Astrocyte of the cerebellum (primary cell): ENCODE measurements at regions not wholly inside any gene's neighbourhood (a gene's known extent, or its start where the extent isn't known, plus 50 kb on each side); places are given as distances from the start of the nearest gene placed in this dataset.
"Not testable (repeated sequence)": the region's sequence is repeated elsewhere in the genome, so short reads cannot be mapped to it uniquely, and the experiment has no call there.

ENCODE experiments used
- DNase-seq: peaks from one replicate; pipeline ENCODE4 v3.0.0-alpha.2; 2011; ENCODE audit warnings: low read depth
- H3K4me3 ChIP-seq: 2 replicates; pipeline ENCODE4 v1.5.1; 2011; ENCODE audit warnings: mild to moderate bottlenecking, low read depth, low read length, moderate library complexity
- CTCF ChIP-seq: IDR thresholded peaks from 2 replicates; pipeline ENCODE4 v1.5.1; 2012; ENCODE audit warnings: low read length, low read depth, moderate library complexity, mild to moderate bottlenecking; ENCODE audit errors: missing control alignments
- in situ Hi-C: cut with HindIII; loops from 2 replicates; pipeline ENCODE4 v1.10.0; 2017; ENCODE audit warnings: low sequenced_read_pairs

- DNase-seq, result no peak
- in situ Hi-C loops, result no loop called here
- TF ChIP-seq CTCF, result no peak
- H3K4me3 ChIP-seq, result no peak overlapping the region
Observed at GRCh38 chr4:171239196-171239595, 574.0 kb upstream of the GALNTL6 start.

- H3K4me3 ChIP-seq, result no peak overlapping the region
- in situ Hi-C loops, result no loop called here
- DNase-seq, result no peak
- TF ChIP-seq CTCF, result no peak
Observed at GRCh38 chr4:171235521-171235920, 577.7 kb upstream of the GALNTL6 start.

GRCh38 chr4:171229354-171229753, 583.9 kb upstream of the GALNTL6 start:
- in situ Hi-C loops, DNase-seq, H3K4me3 ChIP-seq: not testable (repeated sequence)

GRCh38 chr4:171221181-171221580, 592.0 kb upstream of the GALNTL6 start:
- no peak for DNase-seq
- no peak for TF ChIP-seq CTCF
- in situ Hi-C loops, result no loop called here
- no peak overlapping the region for H3K4me3 ChIP-seq

- peak; percentile 1 for DNase-seq
- no peak overlapping the region for H3K4me3 ChIP-seq
- TF ChIP-seq CTCF, result no peak
- in situ Hi-C loops, result no loop called here
Observed at GRCh38 chr4:171203425-171203824, 609.8 kb upstream of the GALNTL6 start.

- TF ChIP-seq CTCF, result no peak
- H3K4me3 ChIP-seq, result no peak overlapping the region
- DNase-seq, result no peak
- in situ Hi-C loops, result no loop called here
Observed at GRCh38 chr4:171202908-171203307, 610.3 kb upstream of the GALNTL6 start.

GRCh38 chr4:171186700-171187099, 626.5 kb upstream of the GALNTL6 start:
- TF ChIP-seq CTCF, result no peak
- no peak for DNase-seq
- H3K4me3 ChIP-seq, result no peak overlapping the region
- in situ Hi-C loops, result no loop called here
